CD4-positive, alpha-beta memory T cell (primary cell): ENCODE measurements at regions not wholly inside any gene's neighbourhood (a gene's known extent, or its start where the extent isn't known, plus 50 kb on each side); places are given as distances from the start of the nearest gene placed in this dataset.

Source experiments
- CTCF ChIA-PET: fragments of 350-600 bp; sonication (Branson Sonifier 250); formaldehyde crosslinking; loops from one replicate; lab custom pipeline; 2021; ENCODE audit warnings: inconsistent platforms; ENCODE audit not compliant: partially characterized antibody; lab: Charles Lee
- POLR2A ChIA-PET: fragments of 350-600 bp; sonication (Branson Sonifier 250); formaldehyde crosslinking; loops from one replicate; lab custom pipeline; 2021; ENCODE audit not compliant: partially characterized antibody; lab: Charles Lee
- DNase-seq, 5 donors: peaks; one replicate each; pipeline versions ENCODE4 v3.0.0 to v3.0.0-alpha.2; 2020 to 2022; ENCODE audit warnings: mixed read lengths in 1 of 5
- H3K27ac ChIP-seq: one replicate; pipeline ENCODE4 v1.7.0; 2013; ENCODE audit warnings: low read depth, low read length
- H3K27me3 ChIP-seq: 2 replicates; pipeline ENCODE4 v1.7.0; 2013; ENCODE audit warnings: mild to moderate bottlenecking, low read length, moderate library complexity; ENCODE audit not compliant: insufficient read depth
- H3K36me3 ChIP-seq: 2 replicates; pipeline ENCODE4 v1.7.0; 2013; ENCODE audit warnings: mild to moderate bottlenecking, low read length, moderate library complexity; ENCODE audit not compliant: insufficient read depth
- H3K4me1 ChIP-seq: 2 replicates; pipeline ENCODE4 v1.7.0; 2013; ENCODE audit warnings: mild to moderate bottlenecking, low read length, moderate library complexity; ENCODE audit not compliant: insufficient read depth
- H3K4me3 ChIP-seq, 2 donors: one replicate each; pipeline ENCODE4 v1.7.0; 2013; ENCODE audit warnings: low read length in 2 of 2, mild to moderate bottlenecking in 1 of 2
- H3K9me3 ChIP-seq, 2 donors: one replicate each; pipeline ENCODE4 v1.7.0; 2013; ENCODE audit warnings: low read length in 2 of 2, control low read depth in 1 of 2; ENCODE audit not compliant: control insufficient read depth in 1 of 2
- H3K27ac Mint-ChIP-seq, 7 donors: one replicate each; pipeline ENCODE4 v1.8.0; 2020 to 2021; ENCODE audit warnings: mixed read lengths in 7 of 7, mild to moderate bottlenecking in 6 of 7, inconsistent platforms in 3 of 7, moderate library complexity in 3 of 7
- H3K27me3 Mint-ChIP-seq, 2 donors: one replicate each; pipeline ENCODE4 v1.8.0; 2020 to 2021; ENCODE audit warnings: mixed read lengths in 2 of 2
- H3K36me3 Mint-ChIP-seq, 2 donors: one replicate each; pipeline ENCODE4 v1.8.0; 2020 to 2021; ENCODE audit warnings: mixed read lengths in 2 of 2, inconsistent platforms in 1 of 2, mild to moderate bottlenecking in 1 of 2
- H3K4me1 Mint-ChIP-seq, 4 donors: one replicate each; pipeline ENCODE4 v1.8.0; 2020 to 2021; ENCODE audit warnings: mixed read lengths in 4 of 4, mild to moderate bottlenecking in 1 of 4
- H3K4me3 Mint-ChIP-seq, 8 donors: one replicate each; pipeline ENCODE4 v1.8.0; 2020 to 2021; ENCODE audit warnings: mixed read lengths in 8 of 8, mild to moderate bottlenecking in 7 of 8, moderate library complexity in 6 of 8, inconsistent platforms in 3 of 8
- H3K9me3 Mint-ChIP-seq, 8 donors: one replicate each; pipeline ENCODE4 v1.8.0; 2020 to 2021; ENCODE audit warnings: mixed read lengths in 8 of 8, mild to moderate bottlenecking in 5 of 8, inconsistent platforms in 3 of 8, moderate library complexity in 1 of 8
- intact Hi-C: fragments of 100-400 bp; cut with micrococcal nuclease; formaldehyde crosslinking; loops from one replicate; pipeline ENCODE4 v1.15.1; 2023

DNA sequence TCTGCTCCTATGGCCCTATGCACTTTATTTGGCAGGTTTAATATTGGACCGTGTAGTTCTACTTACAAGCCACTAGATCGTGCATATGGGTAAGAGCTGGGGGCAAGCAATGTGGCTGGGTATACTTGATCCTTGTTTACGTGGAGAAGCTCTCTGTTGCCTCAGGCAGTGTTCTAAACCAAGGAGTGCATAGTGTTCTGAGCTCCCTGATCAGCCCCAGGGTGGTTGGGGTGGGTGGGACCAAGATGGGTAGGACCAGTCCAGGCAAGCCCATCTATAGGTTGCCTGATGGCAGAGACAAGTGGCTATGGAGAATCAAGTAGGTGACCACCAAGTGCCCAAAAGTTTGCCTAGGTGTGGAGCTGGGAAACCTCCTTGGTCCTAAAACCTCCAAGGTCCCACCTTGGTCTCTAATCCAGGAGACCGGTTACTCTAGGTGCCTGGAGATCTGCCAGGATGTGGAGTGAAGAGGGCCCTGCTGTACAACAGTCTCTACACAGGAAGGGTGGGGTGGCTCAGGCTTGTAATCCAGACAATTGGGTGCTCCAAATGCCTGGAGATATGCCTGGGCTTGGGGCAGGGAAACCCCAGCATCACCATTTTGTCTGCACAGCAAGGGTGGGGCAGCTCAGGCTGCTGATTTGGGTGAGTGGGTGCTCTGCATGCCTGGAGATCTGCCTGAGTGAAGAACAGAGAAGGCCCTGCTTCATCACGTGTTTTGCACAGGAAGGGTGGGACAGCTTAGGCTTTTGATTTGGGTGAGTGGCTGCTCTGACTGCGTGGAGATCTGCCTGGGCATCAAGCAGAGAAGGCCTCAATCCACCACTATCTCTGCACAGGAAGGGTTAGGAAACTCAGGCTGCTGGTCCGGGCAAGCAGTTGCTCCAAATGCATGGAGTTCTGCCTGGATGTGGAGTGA, 659.8 kb downstream of the TLE4 start:
- Histone ChIP-seq H3K36me3 (no peaks in the 10 kb centered on the region), H3K4me1 (no peaks in the 10 kb centered on the region), H3K27me3 (no peaks in the 10 kb centered on the region), H3K9me3 (no peaks in the 10 kb centered on the region), H3K27ac (no peak overlapping the region), H3K4me3 (no peak overlapping the region)
- no peaks in the 10 kb centered on the region for H3K36me3 Mint-ChIP-seq
- POLR2A ChIA-PET = no interaction called here
- peaks cover 0 to 23% (median 9%) of the 10 kb centered on the region in 8 donors for H3K9me3 Mint-ChIP-seq
- H3K27me3 Mint-ChIP-seq = no peaks in the 10 kb centered on the region
- H3K4me1 Mint-ChIP-seq = no peaks in the 10 kb centered on the region
- H3K4me3 Mint-ChIP-seq = no peak overlapping the region
- CTCF ChIA-PET = no interaction called here
- no peak for DNase-seq
- intact Hi-C loops = no loop called here
- no peak overlapping the region for H3K27ac Mint-ChIP-seq

GRCh38 chr9:80223897-80224296, 652.1 kb downstream of the TLE4 start:
- POLR2A ChIA-PET = no interaction called here
- no peaks in the 10 kb centered on the region for H3K27me3 ChIP-seq
- Mint-ChIP-seq H3K27me3 (no peaks in the 10 kb centered on the region), H3K9me3 (peaks cover 0 to 11% (median 0%) of the 10 kb centered on the region in 8 donors), H3K27ac (no peak overlapping the region), H3K4me1 (no peaks in the 10 kb centered on the region), H3K4me3 (no peak overlapping the region), H3K36me3 (no peaks in the 10 kb centered on the region)
- CTCF ChIA-PET = no interaction called here
- intact Hi-C loops = no loop called here
- no peak overlapping the region for H3K4me3 ChIP-seq
- DNase-seq = no peak
- H3K36me3 ChIP-seq = no peaks in the 10 kb centered on the region
- no peaks in the 10 kb centered on the region for H3K4me1 ChIP-seq
- H3K9me3 ChIP-seq = no peaks in the 10 kb centered on the region
- no peak overlapping the region for H3K27ac ChIP-seq

DNA sequence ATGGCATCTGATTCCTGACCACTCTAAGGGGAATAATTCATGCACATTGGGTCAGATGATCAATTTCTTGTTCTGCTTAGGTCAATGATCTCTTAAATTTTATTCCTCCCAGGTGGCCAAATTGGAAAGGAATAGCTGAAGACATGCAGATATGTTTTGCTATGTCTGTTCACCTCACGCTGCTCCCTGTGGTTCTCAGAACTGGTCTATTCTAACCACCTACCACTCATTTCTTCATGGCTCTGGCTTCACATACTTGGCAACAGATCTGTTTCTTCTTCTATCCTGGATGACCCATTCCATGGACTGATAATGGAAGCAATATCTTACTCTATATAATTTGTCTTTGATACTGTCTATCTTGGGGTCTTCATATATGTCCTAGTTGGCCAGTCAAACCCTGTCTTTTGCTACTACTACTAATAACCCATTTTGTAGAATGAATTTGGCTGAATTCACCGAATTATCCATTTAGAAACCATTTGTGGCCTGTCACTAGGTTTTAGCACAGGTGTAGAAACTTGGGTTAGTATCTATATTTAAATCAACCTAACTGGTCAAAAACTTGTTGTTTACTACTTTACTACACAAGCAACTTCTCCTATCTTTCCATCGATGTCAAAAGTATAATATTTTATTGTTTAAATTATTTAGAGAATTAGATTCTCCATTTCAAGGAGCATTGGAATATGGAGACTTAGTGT, 650.9 kb downstream of the TLE4 start:
- Mint-ChIP-seq H3K36me3 (no peaks in the 10 kb centered on the region), H3K4me3 (no peak overlapping the region), H3K27ac (no peak overlapping the region), H3K27me3 (no peaks in the 10 kb centered on the region), H3K4me1 (no peaks in the 10 kb centered on the region), H3K9me3 (peaks cover 0 to 11% (median 0%) of the 10 kb centered on the region in 8 donors)
- Histone ChIP-seq H3K4me3 (no peak overlapping the region), H3K4me1 (no peaks in the 10 kb centered on the region), H3K9me3 (no peaks in the 10 kb centered on the region), H3K36me3 (no peaks in the 10 kb centered on the region), H3K27me3 (no peaks in the 10 kb centered on the region), H3K27ac (no peak overlapping the region)
- intact Hi-C loops = no loop called here
- no peak for DNase-seq
- POLR2A ChIA-PET = no interaction called here
- CTCF ChIA-PET = no interaction called here

- no peak for DNase-seq
- CTCF ChIA-PET = no interaction called here
- H3K36me3 ChIP-seq = no peaks in the 10 kb centered on the region
- no peaks in the 10 kb centered on the region for H3K4me1 ChIP-seq
- no peaks in the 10 kb centered on the region for H3K36me3 Mint-ChIP-seq
- no peak overlapping the region for H3K27ac Mint-ChIP-seq
- intact Hi-C loops = no loop called here
- H3K27me3 ChIP-seq = no peaks in the 10 kb centered on the region
- H3K27me3 Mint-ChIP-seq = no peaks in the 10 kb centered on the region
- POLR2A ChIA-PET = no interaction called here
- H3K9me3 ChIP-seq = no peaks in the 10 kb centered on the region
- no peak overlapping the region for H3K27ac ChIP-seq
- no peaks in the 10 kb centered on the region for H3K4me1 Mint-ChIP-seq
- no peak overlapping the region for H3K4me3 ChIP-seq
- H3K4me3 Mint-ChIP-seq = no peak overlapping the region
- H3K9me3 Mint-ChIP-seq = peaks cover 0 to 3% (median 0%) of the 10 kb centered on the region in 8 donors
Observed at GRCh38 chr9:80218328-80218727, 646.6 kb downstream of the TLE4 start.

- Histone ChIP-seq H3K27me3 (no peaks in the 10 kb centered on the region), H3K4me3 (no peak overlapping the region), H3K4me1 (no peaks in the 10 kb centered on the region), H3K9me3 (peaks cover 0 to 4% of the 10 kb centered on the region in 2 donors), H3K36me3 (no peaks in the 10 kb centered on the region), H3K27ac (no peak overlapping the region)
- CTCF ChIA-PET = no interaction called here
- intact Hi-C loops = no loop called here
- DNase-seq = no peak
- Mint-ChIP-seq H3K4me1 (no peaks in the 10 kb centered on the region), H3K27me3 (no peaks in the 10 kb centered on the region), H3K9me3 (peaks cover 0 to 15% (median 12%) of the 10 kb centered on the region in 8 donors), H3K4me3 (no peak overlapping the region), H3K36me3 (no peaks in the 10 kb centered on the region), H3K27ac (no peak overlapping the region)
- POLR2A ChIA-PET = no interaction called here
Observed at GRCh38 chr9:80213613-80214012, 641.8 kb downstream of the TLE4 start.

GRCh38 chr9:80208696-80209095, 636.9 kb downstream of the TLE4 start:
- no peaks in the 10 kb centered on the region for H3K4me1 Mint-ChIP-seq
- no peaks in the 10 kb centered on the region for H3K27me3 Mint-ChIP-seq
- Histone ChIP-seq H3K4me1 (no peaks in the 10 kb centered on the region), H3K4me3 (no peak overlapping the region), H3K27ac (no peak overlapping the region), H3K27me3 (no peaks in the 10 kb centered on the region), H3K9me3 (peaks cover 0 to 4% of the 10 kb centered on the region in 2 donors), H3K36me3 (no peaks in the 10 kb centered on the region)
- peaks cover 0 to 18% (median 12%) of the 10 kb centered on the region in 8 donors for H3K9me3 Mint-ChIP-seq
- CTCF ChIA-PET = no interaction called here
- H3K36me3 Mint-ChIP-seq = no peaks in the 10 kb centered on the region
- H3K27ac Mint-ChIP-seq = no peak overlapping the region
- H3K4me3 Mint-ChIP-seq = no peak overlapping the region
- intact Hi-C loops = no loop called here
- POLR2A ChIA-PET = no interaction called here
- no peak for DNase-seq

GRCh38 chr9:80204054-80204453, 632.3 kb downstream of the TLE4 start:
- Mint-ChIP-seq H3K27me3 (no peaks in the 10 kb centered on the region), H3K27ac (no peak overlapping the region)

More at GRCh38 chr9:80204054-80204453, 632.3 kb downstream of the TLE4 start:
- no peak for DNase-seq
- H3K4me3 ChIP-seq = no peak overlapping the region
- intact Hi-C loops = no loop called here
- peaks cover 0 to 4% (median under 1%) of the 10 kb centered on the region in 8 donors for H3K9me3 Mint-ChIP-seq
- no peaks in the 10 kb centered on the region for H3K36me3 Mint-ChIP-seq
- H3K36me3 ChIP-seq = no peaks in the 10 kb centered on the region
- H3K9me3 ChIP-seq = no peaks in the 10 kb centered on the region
- ChIA-PET POLR2A (no interaction called here), CTCF (no interaction called here)
- H3K4me3 Mint-ChIP-seq = no peak overlapping the region
- no peaks in the 10 kb centered on the region for H3K27me3 ChIP-seq
- no peak overlapping the region for H3K27ac ChIP-seq
- H3K4me1 Mint-ChIP-seq = no peaks in the 10 kb centered on the region
- H3K4me1 ChIP-seq = no peaks in the 10 kb centered on the region
